A172 (cell line): ENCODE measurements at regions not wholly inside any gene's neighbourhood (a gene's known extent, or its start where the extent isn't known, plus 50 kb on each side); places are given as distances from the start of the nearest gene placed in this dataset.

Experiments
- DNase-seq: peaks from one replicate; pipeline ENCODE4 v3.0.0-alpha.2; 2015; ENCODE audit warnings: low spot score

GRCh38 chr6:88238901-88239300 lies 72.8 kb upstream of the CNR1 start:
- DNase-seq: no peak

GRCh38 chr6:88238065-88238464 lies 71.9 kb upstream of the CNR1 start:
- no peak for DNase-seq

- no peak for DNase-seq
These were observed 70.6 kb upstream of the CNR1 start for GRCh38 chr6:88236612-88237360.

GRCh38 chr6:88232753-88233152 lies 66.6 kb upstream of the CNR1 start:
- DNase-seq: no peak

GRCh38 chr6:88223298-88223697 lies 57.2 kb upstream of the CNR1 start:
- DNase-seq: no peak

- DNase-seq: peak; percentile 4
These were observed 54.3 kb upstream of the CNR1 start for GRCh38 chr6:88220493-88220892.

GRCh38 chr6:88216182-88216581 lies 50.0 kb upstream of the CNR1 start:
- DNase-seq: no peak
